HG03097 (cell line): ENCODE measurements at regions not wholly inside any gene's neighbourhood (a gene's known extent, or its start where the extent isn't known, plus 50 kb on each side); places are given as distances from the start of the nearest gene placed in this dataset.
"Not testable (repeated sequence)": the region's sequence is repeated elsewhere in the genome, so short reads cannot be mapped to it uniquely, and the experiment has no call there.

Experiments
- ATAC-seq: cut with Tn5 transposase; IDR thresholded peaks from one replicate; pipeline ENCODE4 v1.9.1; 2021; ENCODE audit not compliant: unreplicated experiment, low FRiP score

GRCh38 chr5:5904113-5904512, 474.2 kb downstream of the MED10 start:
- ATAC-seq: no peak

- no peak for ATAC-seq
Measured at GRCh38 chr5:5902678-5903646, 475.4 kb downstream of the MED10 start.

GRCh38 chr5:5900350-5900749, 477.9 kb downstream of the ICE1 start:
- ATAC-seq: no peak

- ATAC-seq: no peak
Measured at GRCh38 chr5:5899716-5900115, 477.2 kb downstream of the ICE1 start.

- ATAC-seq: no peak
Measured at GRCh38 chr5:5888284-5888683, 465.8 kb downstream of the ICE1 start.

GRCh38 chr5:5887833-5888232, 465.4 kb downstream of the ICE1 start:
- no peak for ATAC-seq

GRCh38 chr5:5886812-5887486, 464.5 kb downstream of the ICE1 start:
- ATAC-seq: no peak

- no peak for ATAC-seq
Measured at GRCh38 chr5:5886353-5886752, 463.9 kb downstream of the ICE1 start.

GRCh38 chr5:5885782-5886181, 463.3 kb downstream of the ICE1 start:
- ATAC-seq: no peak

- ATAC-seq: no peak
Measured at GRCh38 chr5:5884593-5884992, 462.1 kb downstream of the ICE1 start.

GRCh38 chr5:5883562-5883961, 461.1 kb downstream of the ICE1 start:
- ATAC-seq: no peak

GRCh38 chr5:5883146-5883545, 460.7 kb downstream of the ICE1 start:
- no peak for ATAC-seq

- no peak for ATAC-seq
Measured at GRCh38 chr5:5882706-5883105, 460.2 kb downstream of the ICE1 start.

GRCh38 chr5:5881294-5881693, 458.8 kb downstream of the ICE1 start:
- no peak for ATAC-seq

GRCh38 chr5:5880077-5880763, 457.7 kb downstream of the ICE1 start:
- ATAC-seq: no peak

- no peak for ATAC-seq
Measured at GRCh38 chr5:5857396-5857795, 434.9 kb downstream of the ICE1 start.

GRCh38 chr5:5854087-5854486, 431.6 kb downstream of the ICE1 start:
- no peak for ATAC-seq

GRCh38 chr5:5838493-5838892, 416.0 kb downstream of the ICE1 start:
- no peak for ATAC-seq

- ATAC-seq: not testable (repeated sequence)
Measured at GRCh38 chr5:5831622-5832021, 409.1 kb downstream of the ICE1 start.

GRCh38 chr5:5828619-5829018, 406.1 kb downstream of the ICE1 start:
- no peak for ATAC-seq

GRCh38 chr5:5826911-5827310, 404.4 kb downstream of the ICE1 start:
- ATAC-seq: no peak
